Activated T-cell treated with anti-CD3 and anti-CD28 coated beads, Interleukin-2, amount 50 U/mL, for 72 hours (primary cell): ENCODE measurements at regions not wholly inside any gene's neighbourhood (a gene's known extent, or its start where the extent isn't known, plus 50 kb on each side); places are given as distances from the start of the nearest gene placed in this dataset.

Experiments
- ATAC-seq, 2 donors: fragments of 150-1000 bp; cut with Tn5 transposase; replicated peaks in 1 of 2; 2 replicates each; pipeline ENCODE4 v1.10.0; 2021; ENCODE audit warnings: moderate library complexity in 2 of 2, mild to moderate bottlenecking in 1 of 2
- DNase-seq, 2 donors: peaks; one replicate each; pipeline ENCODE4 v3.0.0; 2021 to 2022; ENCODE audit warnings: mixed read lengths in 1 of 2
- H3K27ac Mint-ChIP-seq: one replicate; pipeline ENCODE4 v1.8.0; 2022; ENCODE audit warnings: mild to moderate bottlenecking, moderate library complexity, mixed read lengths
- H3K27me3 Mint-ChIP-seq: one replicate; pipeline ENCODE4 v1.8.0; 2022; ENCODE audit warnings: low read depth, mixed read lengths
- H3K36me3 Mint-ChIP-seq, 2 donors: one replicate each; pipeline ENCODE4 v1.8.0; 2022; ENCODE audit warnings: mixed read lengths in 2 of 2, mild to moderate bottlenecking in 1 of 2; ENCODE audit not compliant: insufficient read depth in 2 of 2
- H3K4me1 Mint-ChIP-seq: one replicate; pipeline ENCODE4 v1.8.0; 2022; ENCODE audit warnings: low read depth, mixed read lengths
- H3K4me3 Mint-ChIP-seq, 2 donors: one replicate each; pipeline ENCODE4 v1.8.0; 2022; ENCODE audit warnings: mild to moderate bottlenecking in 2 of 2, mixed read lengths in 2 of 2, moderate library complexity in 2 of 2
- H3K9me3 Mint-ChIP-seq, 2 donors: one replicate each; pipeline ENCODE4 v1.8.0; 2022; ENCODE audit warnings: mixed read lengths in 2 of 2

GRCh38 chr20:39839399-39840119 is 849.5 kb downstream of the MAFB start:
- no peak for ATAC-seq
- DNase-seq = no peak
- Mint-ChIP-seq H3K4me1 (no peaks in the 10 kb centered on the region), H3K36me3 (no peaks in the 10 kb centered on the region), H3K9me3 (no peaks in the 10 kb centered on the region), H3K4me3 (no peak overlapping the region), H3K27ac (no peak overlapping the region), H3K27me3 (no peaks in the 10 kb centered on the region)

DNA sequence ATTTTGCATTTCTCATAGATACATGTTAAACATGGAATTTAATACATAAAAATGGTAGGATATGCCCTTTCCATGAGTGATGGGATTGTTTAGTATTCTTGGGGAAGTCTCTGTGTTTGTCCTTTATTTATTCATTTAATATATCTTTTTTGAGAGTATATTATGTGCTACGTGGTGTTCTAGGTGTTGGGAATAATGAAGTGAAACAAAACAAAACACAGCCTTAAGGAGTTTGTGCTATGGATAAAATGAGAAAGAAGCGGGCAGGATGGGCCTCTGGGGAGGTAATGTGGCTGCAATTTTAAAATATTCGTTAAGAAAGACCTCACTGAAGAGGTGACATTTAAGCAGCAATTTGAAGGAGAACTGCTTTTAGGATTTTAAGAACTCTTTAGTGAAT is 851.5 kb downstream of the MAFB start:
- no peaks in the 10 kb centered on the region for H3K27me3 Mint-ChIP-seq
- no peak for ATAC-seq
- no peak for DNase-seq
- peaks cover 1 to 2% of the 10 kb centered on the region in 2 donors for H3K9me3 Mint-ChIP-seq
- H3K36me3 Mint-ChIP-seq = no peaks in the 10 kb centered on the region
- H3K27ac Mint-ChIP-seq = no peak overlapping the region
- no peak overlapping the region for H3K4me3 Mint-ChIP-seq
- H3K4me1 Mint-ChIP-seq = no peaks in the 10 kb centered on the region

DNA sequence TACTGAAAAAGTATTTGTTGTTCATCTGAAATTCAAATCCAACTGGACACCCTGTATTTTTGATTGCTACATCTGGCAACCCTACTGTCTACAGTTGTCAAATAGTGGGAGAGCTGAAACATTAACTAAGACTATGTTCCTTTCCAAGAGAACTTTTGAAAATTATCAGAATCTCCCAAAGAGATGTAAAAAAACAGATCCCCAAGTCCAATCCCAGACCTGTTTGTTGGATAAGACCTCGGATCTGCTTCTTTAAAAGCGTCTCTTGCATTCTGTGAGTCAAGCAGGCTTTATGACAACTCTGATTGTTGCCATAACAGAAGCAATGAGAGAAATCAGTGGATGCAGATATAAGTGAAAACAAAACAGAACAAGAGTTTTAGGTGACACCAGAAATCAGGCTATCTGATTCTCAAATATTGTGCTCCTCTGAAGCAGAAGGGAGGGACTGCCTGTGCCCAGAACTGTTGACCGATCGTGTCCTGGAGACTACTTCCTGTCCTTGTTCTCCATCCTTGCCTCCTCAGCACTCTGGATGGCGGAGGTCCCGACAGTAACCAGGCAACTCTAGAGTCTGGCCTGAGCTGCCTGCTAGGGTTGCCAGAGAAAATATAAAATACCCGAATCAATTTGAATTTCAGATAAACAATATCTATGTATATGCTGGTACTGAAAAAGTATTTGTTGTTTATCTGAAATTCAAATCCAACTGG is 853.8 kb downstream of the MAFB start:
- Mint-ChIP-seq H3K9me3 (peaks cover 1 to 2% of the 10 kb centered on the region in 2 donors), H3K4me3 (no peak overlapping the region), H3K27me3 (no peaks in the 10 kb centered on the region), H3K36me3 (no peaks in the 10 kb centered on the region), H3K4me1 (no peaks in the 10 kb centered on the region), H3K27ac (no peak overlapping the region)
- no peak for DNase-seq
- no peak for ATAC-seq

GRCh38 chr20:39830903-39831302 is 858.1 kb downstream of the MAFB start:
- no peak for ATAC-seq
- DNase-seq = no peak
- Mint-ChIP-seq H3K4me3 (no peak overlapping the region), H3K4me1 (no peaks in the 10 kb centered on the region), H3K27ac (no peak overlapping the region), H3K9me3 (peaks cover 1 to 2% of the 10 kb centered on the region in 2 donors), H3K36me3 (no peaks in the 10 kb centered on the region), H3K27me3 (peaks cover 7% of the 10 kb centered on the region)

DNA sequence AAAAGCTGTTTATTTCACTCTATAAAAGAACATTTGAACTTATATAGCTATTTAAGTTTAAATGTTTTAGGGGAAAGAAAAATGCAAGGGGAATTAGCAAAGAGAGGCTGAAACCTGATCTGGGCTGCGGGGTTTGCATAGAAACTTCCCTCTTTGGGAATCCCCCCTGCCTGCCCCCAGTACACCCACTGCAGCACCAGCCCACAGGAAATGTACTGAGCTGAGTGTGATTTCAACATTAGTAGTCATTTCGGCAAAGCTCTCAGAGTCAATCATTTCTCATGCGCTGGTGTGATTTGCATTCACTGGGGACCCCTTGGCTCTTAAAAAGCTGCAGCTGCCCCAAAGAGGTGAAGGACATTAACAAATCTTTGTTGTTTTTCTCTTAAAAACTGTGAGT is 859.4 kb downstream of the MAFB start:
- Mint-ChIP-seq H3K27me3 (peaks cover 7% of the 10 kb centered on the region), H3K4me3 (no peak overlapping the region), H3K27ac (no peak overlapping the region), H3K4me1 (no peaks in the 10 kb centered on the region), H3K36me3 (no peaks in the 10 kb centered on the region), H3K9me3 (peaks cover 1 to 2% of the 10 kb centered on the region in 2 donors)
- ATAC-seq (peak; percentile 60 to 83), DNase-seq (peak; percentile 13 to 14)

DNA sequence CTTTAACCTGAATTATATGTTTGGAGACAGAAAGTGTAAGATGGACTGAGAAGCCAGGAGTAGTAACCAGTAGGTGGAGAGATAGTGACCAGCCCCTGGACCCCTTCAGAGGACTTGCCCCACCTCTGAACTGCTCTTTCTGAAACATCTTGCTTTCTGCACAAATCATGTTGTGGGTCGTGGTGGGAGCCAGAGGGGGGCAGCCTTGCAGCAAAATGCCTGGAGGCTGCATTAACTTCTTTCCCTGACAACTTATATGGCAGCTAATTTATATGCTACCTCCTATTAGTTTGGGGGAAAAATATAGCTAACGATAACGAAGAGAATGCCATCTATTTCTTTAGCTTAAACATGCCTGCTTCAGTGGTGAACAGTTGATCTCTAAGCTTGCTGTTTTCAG is 859.8 kb downstream of the MAFB start:
- Mint-ChIP-seq H3K27ac (no peak overlapping the region), H3K27me3 (peaks cover 7% of the 10 kb centered on the region), H3K9me3 (peaks cover 1 to 2% of the 10 kb centered on the region in 2 donors), H3K4me1 (no peaks in the 10 kb centered on the region), H3K36me3 (no peaks in the 10 kb centered on the region), H3K4me3 (no peak overlapping the region)
- no peak for ATAC-seq
- no peak for DNase-seq

DNA sequence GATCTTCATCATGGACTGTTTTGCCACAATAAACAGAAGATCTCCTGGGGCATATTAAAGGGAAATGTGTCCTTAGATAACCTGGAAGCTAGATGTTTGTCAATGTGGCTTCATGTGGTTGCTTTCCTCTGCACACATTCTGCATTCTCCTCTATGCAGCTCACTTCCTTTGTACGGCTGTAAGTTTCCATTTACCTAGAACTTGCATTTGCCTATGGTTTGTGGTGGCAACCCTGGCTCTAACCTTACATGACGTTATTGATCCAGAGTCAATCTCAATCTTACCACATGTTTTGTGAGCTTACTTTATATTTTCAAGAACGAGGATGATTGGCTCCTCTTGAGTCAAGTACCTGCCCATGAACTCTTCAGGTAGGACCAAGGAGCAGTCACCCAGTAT is 863.1 kb downstream of the MAFB start:
- peaks cover 7% of the 10 kb centered on the region for H3K27me3 Mint-ChIP-seq
- H3K4me3 Mint-ChIP-seq = no peak overlapping the region
- H3K9me3 Mint-ChIP-seq = no peaks in the 10 kb centered on the region
- DNase-seq (no peak), ATAC-seq (peak in 1 of 2 donors; percentile 66)
- no peaks in the 10 kb centered on the region for H3K36me3 Mint-ChIP-seq
- no peaks in the 10 kb centered on the region for H3K4me1 Mint-ChIP-seq
- no peak overlapping the region for H3K27ac Mint-ChIP-seq

DNA sequence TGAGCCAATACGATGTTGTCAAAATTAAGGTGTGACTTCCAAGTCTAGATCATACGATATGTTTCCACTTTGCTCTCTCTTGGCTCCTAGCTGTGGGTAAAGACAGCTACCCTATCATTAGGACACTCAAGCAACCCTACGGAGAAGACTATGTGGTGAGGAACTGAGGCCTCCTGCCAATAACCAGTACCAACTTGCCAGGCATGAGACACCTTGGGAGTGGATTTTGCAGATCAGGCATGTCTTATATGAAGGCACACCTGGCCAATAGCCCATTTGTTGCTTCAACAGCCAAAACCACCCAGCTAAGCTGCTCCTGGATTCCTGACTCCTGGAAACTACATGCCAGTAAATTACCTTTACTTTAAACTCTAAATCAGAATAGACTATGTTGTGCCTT is 863.4 kb downstream of the DHX35 start:
- Mint-ChIP-seq H3K4me1 (no peaks in the 10 kb centered on the region), H3K4me3 (no peak overlapping the region), H3K27me3 (peaks cover 7% of the 10 kb centered on the region), H3K27ac (no peak overlapping the region), H3K36me3 (no peaks in the 10 kb centered on the region), H3K9me3 (no peaks in the 10 kb centered on the region)
- DNase-seq (no peak), ATAC-seq (no peak)

DNA sequence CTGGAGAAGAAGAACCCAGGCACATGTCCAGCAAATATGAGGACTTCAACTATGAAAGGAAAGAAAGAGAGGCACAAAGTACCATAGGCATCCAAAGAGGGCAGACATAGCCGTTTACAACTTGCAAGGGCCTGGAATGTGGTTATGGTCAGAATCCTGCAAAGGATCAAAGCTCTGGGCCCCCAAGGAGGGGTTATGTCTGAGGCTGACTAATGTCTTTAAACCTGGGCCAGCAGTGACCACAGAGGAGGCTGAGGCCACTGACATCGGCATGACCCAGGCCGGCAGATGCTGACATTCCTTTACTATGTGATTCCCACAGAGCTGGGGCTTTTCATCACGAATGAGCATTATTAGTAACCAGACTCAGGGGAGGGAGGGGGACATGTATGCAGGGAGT is 861.1 kb downstream of the DHX35 start:
- ATAC-seq = no peak
- DNase-seq = no peak

GRCh38 chr20:39822667-39823066 is 860.5 kb downstream of the DHX35 start:
- no peak for ATAC-seq
- no peaks in the 10 kb centered on the region for H3K36me3 Mint-ChIP-seq
- peaks cover 0 to 2% of the 10 kb centered on the region in 2 donors for H3K9me3 Mint-ChIP-seq
- no peaks in the 10 kb centered on the region for H3K27me3 Mint-ChIP-seq
- H3K4me3 Mint-ChIP-seq = no peak overlapping the region
- H3K27ac Mint-ChIP-seq = no peak overlapping the region
- H3K4me1 Mint-ChIP-seq = no peaks in the 10 kb centered on the region
- DNase-seq = no peak

More for the DNA sequence above, 861.1 kb downstream of the DHX35 start:
- no peak overlapping the region for H3K27ac Mint-ChIP-seq
- H3K36me3 Mint-ChIP-seq = no peaks in the 10 kb centered on the region
- no peak overlapping the region for H3K4me3 Mint-ChIP-seq
- peaks cover 0 to under 1% of the 10 kb centered on the region in 2 donors for H3K9me3 Mint-ChIP-seq
- H3K4me1 Mint-ChIP-seq = no peaks in the 10 kb centered on the region
- no peaks in the 10 kb centered on the region for H3K27me3 Mint-ChIP-seq

DNA sequence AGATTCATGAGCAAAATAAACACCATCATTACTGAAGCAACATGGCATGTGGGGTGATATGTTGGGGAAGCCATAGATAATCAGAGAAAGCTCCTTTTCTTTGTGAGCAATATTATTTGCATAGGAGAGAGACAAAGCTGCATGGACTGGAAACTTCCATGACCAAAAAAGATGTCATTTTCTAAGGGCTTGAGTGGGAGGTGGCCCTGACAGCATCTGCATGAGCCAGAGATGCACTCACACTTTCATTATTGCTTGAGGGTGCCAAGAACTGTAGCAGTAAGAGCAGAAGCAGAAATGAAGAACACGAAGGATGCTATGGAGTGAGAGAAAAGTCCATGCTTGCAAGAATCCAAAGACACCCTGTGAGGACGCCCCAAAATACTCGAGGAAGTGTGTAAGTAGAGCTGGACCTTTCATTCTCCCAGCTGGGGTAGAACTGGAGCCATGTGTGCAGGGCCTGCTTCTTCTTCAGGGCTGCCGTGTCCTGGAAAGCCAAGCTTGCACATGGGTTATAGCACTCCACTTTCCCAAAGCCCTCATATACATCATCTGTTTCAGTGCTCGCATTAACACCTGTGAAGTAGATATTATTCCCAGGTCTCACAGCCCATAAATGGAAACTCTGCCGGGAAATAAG is 851.2 kb downstream of the DHX35 start:
- Mint-ChIP-seq H3K9me3 (peaks cover 0 to 2% of the 10 kb centered on the region in 2 donors), H3K4me3 (no peak overlapping the region), H3K36me3 (no peaks in the 10 kb centered on the region), H3K27me3 (no peaks in the 10 kb centered on the region), H3K27ac (no peak overlapping the region), H3K4me1 (no peaks in the 10 kb centered on the region)
- no peak for DNase-seq
- no peak for ATAC-seq

DNA sequence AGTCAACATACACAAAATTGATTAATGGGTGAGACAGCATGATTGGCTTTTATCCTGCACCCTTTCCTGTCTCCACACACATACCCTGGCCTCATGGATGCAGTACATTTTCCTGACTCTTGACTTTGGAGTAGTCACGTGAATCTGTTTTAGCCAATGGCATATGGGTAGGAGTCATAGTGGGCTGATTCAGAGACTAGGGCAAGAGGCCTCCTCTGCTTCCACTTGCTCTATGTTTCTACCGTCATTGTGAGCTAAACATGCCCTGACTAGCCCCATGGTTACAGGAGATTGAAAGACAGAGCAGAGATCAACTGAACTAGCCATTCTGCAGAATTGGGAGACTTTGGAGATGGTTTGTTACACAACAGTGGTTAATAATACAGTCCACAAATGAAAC is 850.0 kb downstream of the DHX35 start:
- H3K36me3 Mint-ChIP-seq = no peaks in the 10 kb centered on the region

GRCh38 chr20:39810309-39810708 is 848.2 kb downstream of the DHX35 start:
- no peaks in the 10 kb centered on the region for H3K36me3 Mint-ChIP-seq
- no peak overlapping the region for H3K4me3 Mint-ChIP-seq
- DNase-seq (no peak), ATAC-seq (no peak)
- no peak overlapping the region for H3K27ac Mint-ChIP-seq
- H3K27me3 Mint-ChIP-seq = no peaks in the 10 kb centered on the region
- H3K4me1 Mint-ChIP-seq = no peaks in the 10 kb centered on the region
- H3K9me3 Mint-ChIP-seq = no peaks in the 10 kb centered on the region

More for the DNA sequence above, 850.0 kb downstream of the DHX35 start:
- no peak for DNase-seq
- no peak for ATAC-seq
- Mint-ChIP-seq H3K9me3 (no peaks in the 10 kb centered on the region), H3K27me3 (no peaks in the 10 kb centered on the region), H3K27ac (no peak overlapping the region), H3K4me3 (no peak overlapping the region), H3K4me1 (no peaks in the 10 kb centered on the region)
